ENCODE measurements at regions not wholly inside any gene's neighbourhood (a gene's known extent, or its start where the extent isn't known, plus 50 kb on each side); places are given as distances from the start of the nearest gene placed in this dataset.

- H3K9me2 ChIP-seq (ENCODE audit: insufficient read depth, low read length): no peaks in the 10 kb centered on the region
Observed at GRCh38 chr6:33906439-33906838, 102.6 kb upstream of the MLN start.

GRCh38 chr6:33905071-33905609 is 101.3 kb upstream of the MLN start:
- H3K36me3 ChIP-seq (ENCODE audit: insufficient read depth, low read length): no peaks in the 10 kb centered on the region
- no peak overlapping the region for H3K4me2 ChIP-seq (ENCODE audit: low read length)
- POLR2A ChIA-PET: no interaction called here
- no peaks in the 10 kb centered on the region for H3K9me2 ChIP-seq (ENCODE audit: insufficient read depth, low read length)
- no peak for DNase-seq (ENCODE audit: low spot score)
- no peak overlapping the region for H3K27ac ChIP-seq (ENCODE audit: low read depth, low read length, poor library complexity, severe bottlenecking)
- H2AFZ ChIP-seq (ENCODE audit: low read length): no peak overlapping the region
- H3K4me3 ChIP-seq (ENCODE audit: low read depth, low read length, poor library complexity, severe bottlenecking): no peak overlapping the region
- CTCF ChIA-PET (ENCODE audit: unreplicated experiment): no interaction called here
- no peaks in the 10 kb centered on the region for H3K4me1 ChIP-seq (ENCODE audit: insufficient read depth, low read length, poor library complexity, severe bottlenecking)
- no peaks in the 10 kb centered on the region for H3K9me3 ChIP-seq (ENCODE audit: low read length)
- BruUV-seq (replicated peaks): no TSS peak
- no peaks in the 10 kb centered on the region for H3K79me2 ChIP-seq (ENCODE audit: insufficient read depth, low read depth, low read length)
- intact Hi-C loops (cut with micrococcal nuclease; ENCODE audit: unreplicated experiment): no loop called here
- no peak for TF ChIP-seq CTCF (conservative IDR thresholded peaks at IDR 0.05; ENCODE audit: low read length)
- no peak for TF ChIP-seq EZH2phosphoT487 (IDR thresholded peaks at IDR 0.05; ENCODE audit: borderline replicate concordance, low read depth, low read length)
- H4K20me1 ChIP-seq (ENCODE audit: insufficient read depth, low read length): no peaks in the 10 kb centered on the region

More at GRCh38 chr6:33906439-33906838, 102.6 kb upstream of the MLN start:
- ChIA-PET POLR2A (interaction anchor here (0.7 kb wide), 1 partner anchor 21 kb away, joined by 3 read pairs; no protein-coding TSS in a partner anchor), CTCF (ENCODE audit: unreplicated experiment) (no interaction called here)
- TF ChIP-seq CTCF (conservative IDR thresholded peaks at IDR 0.05; ENCODE audit: low read length) (no peak), EZH2phosphoT487 (IDR thresholded peaks at IDR 0.05; ENCODE audit: borderline replicate concordance, low read depth, low read length) (no peak)
- BruUV-seq (replicated peaks): no TSS peak
- Histone ChIP-seq H3K9me3 (ENCODE audit: low read length) (no peaks in the 10 kb centered on the region), H2AFZ (ENCODE audit: low read length) (no peak overlapping the region), H4K20me1 (ENCODE audit: insufficient read depth, low read length) (no peaks in the 10 kb centered on the region), H3K4me1 (ENCODE audit: insufficient read depth, low read length, poor library complexity, severe bottlenecking) (no peaks in the 10 kb centered on the region), H3K4me2 (ENCODE audit: low read length) (no peak overlapping the region), H3K4me3 (ENCODE audit: low read depth, low read length, poor library complexity, severe bottlenecking) (no peak overlapping the region), H3K36me3 (ENCODE audit: insufficient read depth, low read length) (no peaks in the 10 kb centered on the region), H3K79me2 (ENCODE audit: insufficient read depth, low read depth, low read length) (no peaks in the 10 kb centered on the region), H3K27ac (ENCODE audit: low read depth, low read length, poor library complexity, severe bottlenecking) (no peak overlapping the region)
- intact Hi-C loops (cut with micrococcal nuclease; ENCODE audit: unreplicated experiment): no loop called here
- DNase-seq (ENCODE audit: low spot score): no peak

GRCh38 chr6:33904747-33905065 is 100.9 kb upstream of the MLN start:
- POLR2A ChIA-PET: no interaction called here
- DNase-seq (ENCODE audit: low spot score): no peak
- Histone ChIP-seq H3K27ac (ENCODE audit: low read depth, low read length, poor library complexity, severe bottlenecking) (no peak overlapping the region), H2AFZ (ENCODE audit: low read length) (no peak overlapping the region), H3K9me2 (ENCODE audit: insufficient read depth, low read length) (no peaks in the 10 kb centered on the region), H3K4me3 (ENCODE audit: low read depth, low read length, poor library complexity, severe bottlenecking) (no peak overlapping the region), H3K4me2 (ENCODE audit: low read length) (no peak overlapping the region), H3K9me3 (ENCODE audit: low read length) (no peaks in the 10 kb centered on the region), H4K20me1 (ENCODE audit: insufficient read depth, low read length) (no peaks in the 10 kb centered on the region), H3K79me2 (ENCODE audit: insufficient read depth, low read depth, low read length) (no peaks in the 10 kb centered on the region), H3K36me3 (ENCODE audit: insufficient read depth, low read length) (no peaks in the 10 kb centered on the region), H3K4me1 (ENCODE audit: insufficient read depth, low read length, poor library complexity, severe bottlenecking) (no peaks in the 10 kb centered on the region)
- intact Hi-C loops (cut with micrococcal nuclease; ENCODE audit: unreplicated experiment): no loop called here
- TF ChIP-seq CTCF (conservative IDR thresholded peaks at IDR 0.05; ENCODE audit: low read length): no peak
- TF ChIP-seq EZH2phosphoT487 (IDR thresholded peaks at IDR 0.05; ENCODE audit: borderline replicate concordance, low read depth, low read length): no peak
- CTCF ChIA-PET (ENCODE audit: unreplicated experiment): no interaction called here
- no TSS peak for BruUV-seq (replicated peaks)
